DOHH2 (cell line): ENCODE measurements at regions not wholly inside any gene's neighbourhood (a gene's known extent, or its start where the extent isn't known, plus 50 kb on each side); places are given as distances from the start of the nearest gene placed in this dataset.

Experiments used
- EZH2phosphoT487 ChIP-seq: fragments of 200-600 bp; sonication (generic); IDR thresholded peaks from 2 replicates; pipeline ENCODE4 v1.6.1; 2017; ENCODE audit warnings: borderline replicate concordance, mild to moderate bottlenecking, antibody characterized with exemption, low read length, moderate library complexity, mixed read lengths
- TF ChIP-seq, protein P1 (sequence below): fragments of 200-600 bp; sonication (generic); IDR thresholded peaks from one replicate; pipeline ENCODE4 v1.5.1; 2014; ENCODE audit warnings: antibody characterized with exemption, mild to moderate bottlenecking, low read depth, low read length; ENCODE audit not compliant: poor library complexity, severe bottlenecking

DNA sequence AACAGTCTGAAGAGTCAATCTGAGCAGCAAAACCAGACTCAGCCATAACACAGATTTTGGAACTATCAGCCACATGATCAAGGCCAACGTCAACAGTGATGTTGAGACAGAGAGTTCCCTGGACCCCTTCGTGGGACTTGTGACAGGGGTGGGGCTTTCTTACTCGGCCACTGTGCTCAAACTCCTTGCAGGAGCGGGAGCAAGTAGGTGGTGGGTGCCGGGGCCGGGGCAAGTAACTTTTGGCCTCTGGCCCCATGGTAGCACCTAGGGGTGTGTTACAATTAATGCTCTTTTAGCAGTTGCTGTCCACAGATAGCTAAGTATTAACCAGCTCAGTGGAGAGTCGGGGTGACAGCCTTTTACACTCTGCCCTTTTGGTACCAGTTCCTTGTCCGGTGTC, 384.4 kb downstream of the NUAK1 start:
- TF ChIP-seq, protein P1, sequence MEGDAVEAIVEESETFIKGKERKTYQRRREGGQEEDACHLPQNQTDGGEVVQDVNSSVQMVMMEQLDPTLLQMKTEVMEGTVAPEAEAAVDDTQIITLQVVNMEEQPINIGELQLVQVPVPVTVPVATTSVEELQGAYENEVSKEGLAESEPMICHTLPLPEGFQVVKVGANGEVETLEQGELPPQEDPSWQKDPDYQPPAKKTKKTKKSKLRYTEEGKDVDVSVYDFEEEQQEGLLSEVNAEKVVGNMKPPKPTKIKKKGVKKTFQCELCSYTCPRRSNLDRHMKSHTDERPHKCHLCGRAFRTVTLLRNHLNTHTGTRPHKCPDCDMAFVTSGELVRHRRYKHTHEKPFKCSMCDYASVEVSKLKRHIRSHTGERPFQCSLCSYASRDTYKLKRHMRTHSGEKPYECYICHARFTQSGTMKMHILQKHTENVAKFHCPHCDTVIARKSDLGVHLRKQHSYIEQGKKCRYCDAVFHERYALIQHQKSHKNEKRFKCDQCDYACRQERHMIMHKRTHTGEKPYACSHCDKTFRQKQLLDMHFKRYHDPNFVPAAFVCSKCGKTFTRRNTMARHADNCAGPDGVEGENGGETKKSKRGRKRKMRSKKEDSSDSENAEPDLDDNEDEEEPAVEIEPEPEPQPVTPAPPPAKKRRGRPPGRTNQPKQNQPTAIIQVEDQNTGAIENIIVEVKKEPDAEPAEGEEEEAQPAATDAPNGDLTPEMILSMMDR, result no peak
- no peak for TF ChIP-seq EZH2phosphoT487
